GM19372 (cell line): ENCODE measurements at regions not wholly inside any gene's neighbourhood (a gene's known extent, or its start where the extent isn't known, plus 50 kb on each side); places are given as distances from the start of the nearest gene placed in this dataset.
A peak's percentile ranks its signal among the peaks of the same experiment; 100 is the strongest.

Experiments
- ATAC-seq: cut with Tn5 transposase; IDR thresholded peaks from one replicate; pipeline ENCODE4 v1.9.1; 2021; ENCODE audit warnings: mild to moderate bottlenecking, low read depth, moderate library complexity; ENCODE audit not compliant: unreplicated experiment

DNA sequence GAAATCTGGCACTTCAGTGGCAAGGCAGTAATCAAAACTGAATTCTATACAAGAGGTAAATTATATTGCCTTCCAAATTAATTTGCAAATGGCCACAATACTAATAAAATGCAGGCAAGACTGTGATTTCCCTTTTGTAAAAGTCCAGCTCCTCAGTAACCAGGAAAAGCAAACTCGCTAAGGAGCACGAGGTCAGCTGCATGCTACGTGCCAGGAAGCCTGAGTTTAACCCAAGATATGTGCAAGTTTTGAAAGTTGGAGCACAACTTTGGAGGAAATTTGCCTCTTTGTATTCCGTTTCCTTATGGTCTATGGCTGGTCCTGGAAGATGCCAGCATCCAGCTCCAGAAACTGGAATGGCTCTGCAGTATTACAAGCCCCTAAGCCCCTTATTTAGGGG is 226.8 kb upstream of the DYNLRB2 start:
- ATAC-seq = no peak

DNA sequence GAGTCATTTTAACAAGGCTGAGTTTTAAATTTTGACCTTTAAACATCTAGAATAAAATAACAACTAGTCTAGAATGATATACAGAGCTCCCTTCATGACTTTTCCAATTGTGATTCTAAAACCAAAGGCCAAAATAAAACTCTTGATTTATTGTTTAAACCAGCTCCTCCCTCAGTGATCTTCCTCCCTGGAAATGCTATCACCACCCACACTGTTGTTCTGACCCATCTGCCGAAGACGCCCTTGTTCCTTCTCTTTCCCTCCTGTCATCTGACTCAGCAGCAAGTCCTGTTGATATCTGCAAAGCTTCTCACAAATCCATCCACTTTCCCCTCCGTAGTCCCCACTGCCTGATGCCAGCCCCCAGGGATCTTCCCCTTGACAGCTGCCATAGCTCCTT is 231.6 kb upstream of the DYNLRB2 start:
- no peak for ATAC-seq

DNA sequence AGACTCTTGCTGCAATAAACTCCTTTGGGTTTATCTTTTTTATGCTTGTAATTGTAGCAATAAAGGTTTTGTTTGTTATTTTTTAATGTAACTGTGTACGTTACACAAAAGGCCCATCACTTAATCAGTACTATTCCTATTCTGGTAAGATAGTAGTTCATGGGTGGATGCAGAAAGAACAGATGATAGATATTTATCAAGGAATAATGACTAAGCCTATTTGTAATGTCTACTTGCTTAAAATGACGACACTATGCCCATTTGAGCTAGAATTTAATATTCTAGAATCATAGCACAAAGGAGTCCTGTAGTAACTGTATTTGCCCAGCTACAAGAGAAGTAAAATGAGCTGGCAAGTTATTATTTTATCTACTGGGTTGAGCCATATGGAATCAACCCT is 235.4 kb upstream of the DYNLRB2 start:
- no peak for ATAC-seq

DNA sequence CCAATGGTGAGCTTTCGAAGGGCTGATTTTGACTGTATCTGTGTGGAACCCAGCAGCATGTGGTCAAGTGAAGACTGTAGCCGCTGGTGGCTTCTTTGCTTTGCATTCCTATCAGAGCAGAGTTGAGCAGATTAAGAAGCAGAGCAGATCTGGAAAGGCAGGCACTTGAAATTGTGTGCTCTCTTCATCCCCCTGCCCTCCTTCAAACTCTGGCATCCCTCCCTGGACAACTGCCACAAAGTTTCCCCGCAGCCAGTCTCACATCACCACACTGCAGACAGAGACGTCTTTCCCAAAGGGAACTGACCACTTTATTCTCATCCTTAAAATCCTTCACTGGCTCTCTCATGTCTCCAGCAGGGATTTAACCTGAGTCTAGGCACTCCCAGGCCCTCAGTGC is 237.1 kb upstream of the DYNLRB2 start:
- ATAC-seq = no peak

DNA sequence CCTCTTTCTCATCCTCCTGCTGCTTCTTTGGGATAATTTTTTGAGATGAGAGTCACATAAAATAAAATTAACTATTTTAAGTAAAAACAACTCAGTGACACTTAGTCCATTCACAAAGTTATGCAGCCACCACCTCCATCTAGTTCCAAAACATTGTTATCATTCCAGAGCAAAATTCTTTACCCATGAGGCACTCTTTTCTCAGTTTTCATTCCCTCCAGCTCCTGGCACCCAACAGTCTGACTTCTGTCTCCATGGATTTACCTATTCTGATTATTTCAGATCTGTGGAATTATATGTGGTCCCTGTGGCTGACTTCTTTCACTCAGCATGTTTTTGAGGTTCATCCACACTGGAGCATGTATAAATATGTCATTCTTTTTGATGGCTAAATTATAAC is 239.9 kb upstream of the DYNLRB2 start:
- ATAC-seq = no peak

DNA sequence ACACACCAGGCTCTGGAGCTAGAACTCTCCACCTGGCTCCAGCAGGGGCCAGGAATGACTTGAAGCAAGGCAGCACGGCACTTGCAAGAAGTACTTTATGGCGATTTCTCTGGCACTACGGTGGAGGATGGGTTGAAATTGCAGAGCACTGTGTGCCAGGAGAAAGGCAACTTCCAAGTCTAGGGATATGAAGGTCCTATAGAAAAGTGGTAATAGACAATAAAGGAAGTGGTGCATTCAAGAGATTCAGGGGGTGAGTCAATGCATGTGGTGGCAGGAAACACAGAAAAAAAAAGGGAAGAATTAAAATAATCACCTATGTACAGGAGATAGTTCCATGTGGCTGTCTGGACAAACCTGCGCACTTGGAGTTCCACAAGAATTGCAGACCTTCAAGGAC is 240.3 kb upstream of the DYNLRB2 start:
- no peak for ATAC-seq

DNA sequence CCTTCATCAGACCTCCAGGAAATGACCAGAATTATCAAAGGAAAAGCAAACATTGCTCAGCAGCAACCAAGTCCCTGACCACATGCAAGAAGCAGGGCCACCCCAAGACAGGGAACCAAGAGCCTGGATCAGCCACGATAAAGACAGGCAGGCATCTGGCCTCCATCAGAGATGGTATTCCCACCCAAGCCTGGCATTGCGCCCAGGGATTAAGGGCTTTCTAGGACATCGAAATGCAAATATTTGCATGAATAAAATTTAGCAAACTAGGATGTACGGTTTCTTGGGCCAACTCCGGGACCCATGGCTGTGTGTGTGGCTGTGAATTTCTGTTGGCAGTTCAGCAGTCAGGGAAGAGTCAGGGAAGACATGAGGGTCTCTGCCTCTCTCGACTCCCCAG is 241.4 kb upstream of the DYNLRB2 start:
- no peak for ATAC-seq

DNA sequence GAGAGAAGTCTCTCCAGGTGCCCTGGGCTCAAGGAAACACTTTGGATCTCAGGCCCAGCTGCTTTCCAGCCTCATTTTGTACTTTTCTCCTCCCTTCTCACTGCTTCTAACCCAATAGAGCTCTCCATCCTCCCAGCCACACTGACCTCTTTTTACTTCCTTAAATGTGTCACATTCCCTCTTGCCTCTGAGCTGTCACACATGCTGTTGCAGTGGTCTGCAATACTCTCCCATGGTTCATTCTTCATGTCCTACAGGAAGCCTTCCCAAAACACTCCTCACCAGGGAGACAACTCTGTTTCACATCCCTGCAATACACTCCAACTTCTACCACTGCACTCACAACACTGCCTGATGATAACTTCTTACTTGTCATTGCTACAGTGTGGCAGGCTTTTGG is 242.1 kb upstream of the DYNLRB2 start:
- no peak for ATAC-seq

DNA sequence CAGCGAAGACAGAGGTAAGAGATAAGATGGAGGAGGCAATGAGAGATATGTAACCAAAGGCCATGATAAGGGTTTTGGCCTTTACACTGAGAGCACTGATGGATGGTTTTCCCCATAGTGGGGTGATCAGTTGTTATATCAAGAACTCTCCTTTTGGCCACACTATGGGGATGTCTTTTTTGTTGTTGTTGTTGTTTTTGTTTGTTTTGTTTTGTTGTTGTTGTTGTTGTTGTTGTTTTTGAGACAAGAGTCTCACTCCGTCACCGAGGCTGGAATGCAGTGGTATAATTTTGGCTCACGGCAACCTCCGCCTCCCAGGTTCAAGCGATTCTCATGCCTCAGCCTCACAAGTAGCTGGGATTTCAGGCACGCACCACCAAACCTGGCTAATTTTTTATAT is 244.8 kb upstream of the DYNLRB2 start:
- ATAC-seq = no peak

DNA sequence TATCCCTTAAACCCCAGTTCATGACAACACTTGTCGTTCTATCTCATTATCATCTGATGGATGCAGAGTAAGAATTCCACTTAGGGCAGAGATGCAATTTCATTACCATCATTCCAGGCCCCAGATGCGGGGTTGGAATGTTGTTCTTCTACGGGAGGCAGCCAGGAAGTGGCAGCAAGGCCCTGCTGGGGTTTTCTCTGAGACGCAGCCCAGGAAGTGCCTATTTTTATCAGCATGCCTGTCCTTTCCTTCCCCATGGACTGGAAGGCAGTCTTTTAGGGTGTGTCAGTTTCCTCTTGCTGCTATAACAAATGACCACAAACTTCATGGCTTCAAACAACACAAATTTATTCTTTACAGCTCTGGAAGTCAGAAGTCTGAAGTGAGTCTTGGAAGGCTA is 246.6 kb upstream of the DYNLRB2 start:
- no peak for ATAC-seq

DNA sequence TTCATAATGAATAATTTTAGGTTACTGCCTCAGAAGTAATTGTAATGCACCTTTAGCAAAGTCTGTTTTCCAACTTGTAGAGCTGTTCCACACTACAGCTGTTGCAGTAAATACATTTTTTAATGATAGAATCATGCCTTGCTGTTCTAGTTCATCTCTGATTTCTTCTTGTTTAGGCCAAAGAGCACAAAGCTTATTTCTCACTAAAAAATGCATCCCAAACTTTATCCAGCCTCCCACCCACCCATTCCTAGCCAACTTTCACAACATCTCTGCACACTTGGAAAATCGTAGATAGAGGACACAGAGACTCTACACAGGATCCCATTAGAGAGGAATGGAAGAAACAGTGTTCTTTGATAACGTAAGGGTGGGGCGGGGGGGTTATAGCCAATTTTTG is 252.2 kb upstream of the DYNLRB2 start:
- no peak for ATAC-seq

DNA sequence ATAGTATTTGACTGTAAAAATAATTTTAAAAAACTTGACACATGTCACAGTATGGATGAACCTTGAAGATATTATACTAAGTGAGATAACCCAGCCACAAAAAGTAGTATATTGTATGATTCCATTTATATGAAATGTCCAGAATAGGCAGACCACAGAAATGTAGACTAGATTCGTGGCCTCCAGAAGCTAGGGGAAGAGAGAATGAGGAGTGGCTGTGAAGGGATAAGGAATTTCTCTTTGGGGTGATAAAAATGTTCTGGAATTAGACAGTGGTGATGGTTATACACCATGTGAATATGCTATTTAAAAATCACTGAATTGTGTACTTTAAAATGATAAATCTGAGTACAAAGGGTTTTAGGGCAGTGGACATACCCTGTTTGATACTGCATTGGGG is 253.1 kb upstream of the DYNLRB2 start:
- no peak for ATAC-seq

DNA sequence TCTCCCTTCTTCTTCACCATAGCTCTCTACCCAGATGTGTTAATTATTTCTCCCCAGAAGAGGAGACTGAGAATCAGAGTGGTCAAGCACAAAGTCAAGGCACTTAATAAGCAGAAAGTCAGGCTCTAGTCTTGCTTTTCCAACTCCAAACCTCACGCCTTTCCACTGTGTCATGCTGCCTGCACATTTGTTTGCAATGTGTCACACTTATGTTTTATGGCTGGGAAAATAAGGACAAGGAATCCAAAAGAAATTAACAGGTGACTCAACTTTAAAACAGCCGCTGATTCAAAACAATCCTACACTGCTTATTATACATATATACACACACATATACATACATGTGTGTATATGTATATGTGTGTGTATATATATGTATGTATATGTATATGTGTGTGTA is 255.7 kb upstream of the DYNLRB2 start:
- no peak for ATAC-seq

DNA sequence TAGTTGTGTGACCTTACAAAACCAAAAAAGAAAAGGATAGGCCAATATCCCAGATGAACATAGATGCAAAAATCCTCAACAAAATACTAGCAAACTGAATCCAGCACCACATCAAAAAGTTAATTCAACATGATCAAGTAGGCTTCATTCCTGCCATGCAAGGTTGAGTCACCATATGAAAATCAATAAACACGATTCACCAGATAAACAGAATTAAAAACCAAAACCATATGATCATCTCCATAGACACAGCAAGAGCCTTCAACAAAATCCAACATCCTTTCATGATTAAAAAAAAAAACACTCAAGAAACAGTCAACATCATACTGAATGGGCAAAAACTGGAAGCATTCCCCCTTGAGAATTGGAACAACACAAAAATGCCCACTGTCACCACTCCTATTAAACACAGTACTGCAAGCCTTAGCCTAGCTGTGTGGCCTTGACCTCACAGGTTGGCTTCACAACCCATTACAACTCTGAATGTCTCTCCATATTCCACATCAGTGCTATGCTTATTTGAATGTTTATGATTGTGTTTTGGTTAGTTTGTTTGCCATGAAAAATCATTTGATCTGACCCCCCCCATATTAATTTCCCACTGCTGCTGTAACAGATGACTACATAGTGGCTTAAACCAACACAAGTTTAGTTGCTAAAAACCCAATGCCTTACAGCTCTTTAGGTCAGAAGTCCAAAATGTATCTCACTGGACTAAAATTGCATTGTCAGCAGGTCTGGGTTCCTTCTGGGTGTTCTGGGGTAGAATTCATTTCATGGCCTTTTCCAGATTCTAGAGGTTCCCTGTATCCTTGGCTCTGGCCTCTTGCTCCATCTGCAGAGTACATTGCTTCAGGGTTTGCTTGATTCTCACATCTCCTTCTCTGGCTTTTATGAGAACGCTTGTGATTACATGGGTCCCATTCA is 257.1 kb upstream of the DYNLRB2 start:
- no peak for ATAC-seq

DNA sequence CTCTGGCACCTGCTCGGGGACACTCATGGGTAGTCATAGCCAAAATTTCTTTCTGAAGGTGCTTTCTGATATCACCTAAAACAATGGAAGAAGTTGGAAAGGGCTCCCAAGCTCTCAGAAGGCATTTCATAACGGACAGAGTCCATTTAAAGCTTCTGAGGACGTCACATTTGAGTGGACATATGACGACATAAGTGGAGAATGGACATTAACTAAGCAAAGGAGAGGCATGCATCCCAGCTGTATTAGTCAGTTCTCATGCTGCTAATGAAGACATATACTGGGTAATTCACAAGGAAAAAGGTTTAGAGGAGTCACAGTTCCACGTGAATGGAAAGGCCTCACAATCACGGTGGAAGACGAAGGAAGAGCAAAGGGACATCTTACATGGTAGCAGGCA is 260.2 kb upstream of the DYNLRB2 start:
- no peak for ATAC-seq

DNA sequence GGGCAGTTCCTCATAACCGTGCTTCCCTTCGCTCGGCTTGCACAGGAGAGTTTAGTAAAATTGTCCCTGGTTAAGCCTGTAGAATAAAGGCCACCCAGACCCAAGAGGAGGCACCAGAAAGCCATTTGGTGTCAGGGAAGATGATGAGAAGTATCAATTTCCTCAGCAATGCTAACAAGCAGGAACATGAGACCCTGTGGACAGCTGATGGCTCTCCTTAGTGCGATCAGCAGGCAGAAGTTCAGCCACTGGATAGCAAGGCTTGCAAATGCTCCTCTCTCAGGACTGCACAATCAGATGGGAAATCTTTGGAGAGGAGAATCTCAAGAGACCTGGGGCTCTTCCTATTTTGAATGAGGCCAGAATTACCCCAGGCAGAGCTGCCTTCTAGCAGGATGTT is 261.1 kb upstream of the DYNLRB2 start:
- no peak for ATAC-seq

DNA sequence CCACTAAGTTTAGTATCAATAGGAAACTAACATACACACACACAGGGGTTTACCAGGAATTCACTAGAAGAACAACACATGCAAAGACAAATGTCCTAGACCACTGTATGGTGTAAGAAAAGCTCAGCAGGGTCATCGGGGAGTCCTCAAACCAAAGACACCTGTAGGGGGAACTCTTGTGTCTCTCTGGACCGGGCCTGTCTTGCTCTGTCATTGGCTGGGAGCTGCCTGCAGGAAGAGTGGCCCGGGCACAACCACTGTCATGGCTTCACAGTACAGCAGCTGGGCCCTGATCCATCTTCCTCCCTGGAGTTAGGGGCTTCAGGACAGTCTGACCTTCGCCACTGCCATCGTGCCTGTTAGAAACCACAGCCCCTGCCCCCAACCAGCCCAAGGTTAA is 263.6 kb upstream of the DYNLRB2 start:
- peak; percentile 45 for ATAC-seq

DNA sequence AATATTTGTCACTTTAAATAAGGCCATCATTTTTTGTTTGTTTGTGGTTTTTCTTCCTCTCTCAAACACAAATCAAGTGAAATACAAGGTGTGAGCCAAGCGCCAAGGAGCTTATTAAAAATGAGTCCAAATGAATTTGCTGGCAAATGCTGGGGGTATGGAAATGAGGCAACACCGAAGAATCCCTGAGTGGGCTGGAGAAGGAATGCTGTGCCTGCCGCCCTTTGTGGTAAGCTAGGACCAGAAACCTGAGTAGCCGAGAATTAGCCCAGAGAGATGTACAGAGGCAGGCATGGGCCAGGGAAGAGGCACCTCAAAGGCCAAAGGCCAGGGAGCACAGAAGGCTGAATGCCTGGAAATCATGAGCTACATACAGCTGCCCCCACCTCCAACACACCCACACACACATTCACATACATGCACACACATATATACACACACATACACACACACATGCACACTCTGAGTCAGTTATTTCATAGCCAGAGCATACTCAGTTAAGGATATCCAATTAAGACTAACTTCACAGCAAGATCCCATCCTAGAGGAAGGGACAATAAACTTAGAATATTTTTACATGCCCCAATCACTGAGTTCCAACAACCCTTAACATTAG is 266.1 kb upstream of the DYNLRB2 start:
- no peak for ATAC-seq

DNA sequence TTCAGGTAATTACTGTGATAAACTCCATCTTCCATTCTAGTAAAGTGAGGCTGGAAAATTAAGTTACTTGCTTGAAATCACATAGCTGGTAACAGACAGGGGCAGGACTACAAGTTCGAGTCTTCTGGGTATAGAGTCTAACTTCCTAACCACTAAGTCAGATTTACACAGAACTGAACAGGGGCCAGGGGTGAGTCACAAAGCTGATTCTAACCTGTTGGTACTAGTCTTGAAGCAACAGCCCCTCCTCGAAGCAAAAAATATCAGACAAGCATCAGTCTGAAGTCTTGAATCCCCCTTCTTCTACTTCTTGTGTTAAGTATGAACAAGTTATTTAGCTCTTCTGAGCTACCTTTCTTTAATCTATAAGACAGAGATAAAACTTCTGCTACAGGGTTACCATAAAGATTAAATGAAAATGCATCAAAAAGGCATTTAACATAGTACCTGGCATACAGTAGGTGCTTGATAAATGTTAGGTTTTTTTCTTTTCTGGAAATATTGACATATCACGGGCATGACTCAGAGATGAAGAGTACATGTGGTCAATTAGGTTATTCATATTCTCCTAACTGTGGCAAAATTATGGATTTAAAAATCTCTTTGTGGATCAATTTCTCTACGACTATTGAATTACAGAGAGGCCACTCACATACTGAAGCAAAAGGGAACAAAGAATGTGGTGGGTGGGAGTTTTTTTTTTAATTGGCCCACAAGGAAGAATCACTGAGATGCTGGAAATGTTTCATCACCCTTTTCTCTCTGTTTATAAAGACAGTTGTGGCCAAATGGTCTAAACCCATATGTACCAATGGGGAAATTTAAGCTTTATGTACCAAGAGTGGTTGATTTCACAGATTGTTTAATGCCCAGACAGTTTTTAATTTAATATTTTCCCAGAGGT is 266.9 kb upstream of the DYNLRB2 start:
- ATAC-seq = no peak

DNA sequence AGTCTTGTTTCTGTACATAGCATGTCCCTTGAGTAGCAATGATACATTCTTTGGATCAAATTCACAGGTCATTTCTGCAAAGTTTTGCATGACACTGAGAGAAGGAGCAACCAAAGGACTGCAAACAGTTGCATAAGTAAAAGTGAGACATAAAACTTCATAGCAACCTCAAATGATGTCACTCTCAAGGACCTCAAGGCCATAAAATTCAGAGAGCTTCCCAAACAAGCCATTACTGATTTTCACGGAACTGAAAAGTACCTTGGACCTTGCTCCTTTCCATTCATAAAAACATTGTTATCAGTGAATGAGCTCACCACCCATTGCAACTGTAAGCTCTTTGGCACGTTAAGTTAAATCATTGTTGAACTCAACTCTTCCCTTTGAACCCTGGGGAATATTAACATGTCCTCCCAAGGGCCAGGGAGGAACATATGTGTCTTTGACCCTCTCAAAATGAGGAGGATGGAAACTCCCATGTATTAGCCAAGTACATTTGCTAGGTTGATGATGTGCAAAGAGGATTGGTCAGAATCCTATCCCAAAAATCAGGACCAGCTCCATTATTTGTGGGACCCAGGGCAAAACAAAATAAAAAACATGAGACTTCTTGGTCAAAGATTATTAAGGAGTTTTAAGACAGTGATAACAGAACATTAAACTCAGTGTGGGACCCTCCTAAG is 275.0 kb upstream of the DYNLRB2 start:
- ATAC-seq = no peak
